ENCODE measurements at regions not wholly inside any gene's neighbourhood (a gene's known extent, or its start where the extent isn't known, plus 50 kb on each side); places are given as distances from the start of the nearest gene placed in this dataset.

- DNase-seq (ENCODE audit: low read depth, low spot score) = no peak
- Mint-ChIP-seq H3K27me3 (ENCODE audit: low read depth) (no peaks in the 10 kb centered on the region), H3K4me1 (no peaks in the 10 kb centered on the region), H3K4me3 (no peak overlapping the region), H3K36me3 (ENCODE audit: low read depth) (no peaks in the 10 kb centered on the region), H3K9me3 (peaks cover 2% of the 10 kb centered on the region), H3K27ac (ENCODE audit: unreplicated experiment) (no peak overlapping the region)
- TF ChIP-seq CTCF (conservative IDR thresholded peaks at IDR 0.05) = no peak
Observed at GRCh38 chr16:6947291-6947690, 385.4 kb upstream of the RBFOX1 start.

GRCh38 chr16:6946802-6947201, 385.8 kb upstream of the RBFOX1 start:
- Mint-ChIP-seq H3K36me3 (ENCODE audit: low read depth) (no peaks in the 10 kb centered on the region), H3K27me3 (ENCODE audit: low read depth) (no peaks in the 10 kb centered on the region), H3K27ac (ENCODE audit: unreplicated experiment) (no peak overlapping the region), H3K4me1 (no peaks in the 10 kb centered on the region), H3K9me3 (peaks cover 2% of the 10 kb centered on the region), H3K4me3 (no peak overlapping the region)
- no peak for TF ChIP-seq CTCF (conservative IDR thresholded peaks at IDR 0.05)
- no peak for DNase-seq (ENCODE audit: low read depth, low spot score)

- no peak for DNase-seq (ENCODE audit: low read depth, low spot score)
- Mint-ChIP-seq H3K9me3 (peaks cover 2% of the 10 kb centered on the region), H3K36me3 (ENCODE audit: low read depth) (no peaks in the 10 kb centered on the region), H3K4me3 (no peak overlapping the region), H3K4me1 (no peaks in the 10 kb centered on the region), H3K27me3 (ENCODE audit: low read depth) (no peaks in the 10 kb centered on the region), H3K27ac (ENCODE audit: unreplicated experiment) (no peak overlapping the region)
- no peak for TF ChIP-seq CTCF (conservative IDR thresholded peaks at IDR 0.05)
Observed at GRCh38 chr16:6946106-6946505, 386.5 kb upstream of the RBFOX1 start.

GRCh38 chr16:6940968-6941367, 391.7 kb upstream of the RBFOX1 start:
- Mint-ChIP-seq H3K4me1 (no peaks in the 10 kb centered on the region), H3K9me3 (peaks cover 2% of the 10 kb centered on the region), H3K4me3 (no peak overlapping the region), H3K36me3 (ENCODE audit: low read depth) (no peaks in the 10 kb centered on the region), H3K27me3 (ENCODE audit: low read depth) (peaks cover 7% of the 10 kb centered on the region), H3K27ac (ENCODE audit: unreplicated experiment) (no peak overlapping the region)
- no peak for TF ChIP-seq CTCF (conservative IDR thresholded peaks at IDR 0.05)
- DNase-seq (ENCODE audit: low read depth, low spot score) = no peak

- no peak for TF ChIP-seq CTCF (conservative IDR thresholded peaks at IDR 0.05)
- Mint-ChIP-seq H3K27ac (ENCODE audit: unreplicated experiment) (no peak overlapping the region), H3K4me3 (no peak overlapping the region), H3K9me3 (no peaks in the 10 kb centered on the region), H3K4me1 (no peaks in the 10 kb centered on the region), H3K36me3 (ENCODE audit: low read depth) (no peaks in the 10 kb centered on the region), H3K27me3 (ENCODE audit: low read depth) (peaks cover 7% of the 10 kb centered on the region)
- DNase-seq (ENCODE audit: low read depth, low spot score) = no peak
Observed at GRCh38 chr16:6937641-6938040, 395.0 kb upstream of the RBFOX1 start.

- no peak overlapping the region for H3K27ac Mint-ChIP-seq (ENCODE audit: unreplicated experiment)
Observed at GRCh38 chr16:6932871-6933385, 399.7 kb upstream of the RBFOX1 start.

More at GRCh38 chr16:6932871-6933385, 399.7 kb upstream of the RBFOX1 start:
- Mint-ChIP-seq H3K4me1 (peaks cover 8% of the 10 kb centered on the region), H3K27me3 (ENCODE audit: low read depth) (peaks cover 10% of the 10 kb centered on the region), H3K36me3 (ENCODE audit: low read depth) (no peaks in the 10 kb centered on the region), H3K4me3 (no peak overlapping the region), H3K9me3 (no peaks in the 10 kb centered on the region)
- no peak for TF ChIP-seq CTCF (conservative IDR thresholded peaks at IDR 0.05)
- no peak for DNase-seq (ENCODE audit: low read depth, low spot score)
